GM18519 (cell line): ENCODE measurements at regions not wholly inside any gene's neighbourhood (a gene's known extent, or its start where the extent isn't known, plus 50 kb on each side); places are given as distances from the start of the nearest gene placed in this dataset.

Source experiments
- ATAC-seq: cut with Tn5 transposase; IDR thresholded peaks from one replicate; pipeline ENCODE4 v1.9.1; 2021; ENCODE audit warnings: mild to moderate bottlenecking, moderate library complexity; ENCODE audit not compliant: unreplicated experiment, low FRiP score

- no peak for ATAC-seq
Measured at GRCh38 chr17:36661047-36661666, 59.8 kb downstream of the MRM1 start.

- no peak for ATAC-seq
Measured at GRCh38 chr17:36661688-36662087, 60.3 kb downstream of the MRM1 start.

- no peak for ATAC-seq
Measured at GRCh38 chr17:36665417-36665816, 64.0 kb downstream of the MRM1 start.

- ATAC-seq: no peak
Measured at GRCh38 chr17:36667922-36668321, 66.5 kb downstream of the MRM1 start.

GRCh38 chr17:36668824-36669223 is 67.4 kb downstream of the MRM1 start:
- ATAC-seq: no peak

- ATAC-seq: no peak
Measured at GRCh38 chr17:36671144-36671543, 69.8 kb downstream of the MRM1 start.

- ATAC-seq: no peak
Measured at GRCh38 chr17:36672403-36672918, 71.1 kb downstream of the MRM1 start.

- no peak for ATAC-seq
Measured at GRCh38 chr17:36673068-36673467, 71.7 kb downstream of the MRM1 start.

GRCh38 chr17:36673637-36674277 is 72.4 kb downstream of the MRM1 start:
- no peak for ATAC-seq

- ATAC-seq: no peak
Measured at GRCh38 chr17:36674278-36674650, 72.9 kb downstream of the MRM1 start.

GRCh38 chr17:36675250-36675649 is 73.9 kb downstream of the MRM1 start:
- no peak for ATAC-seq

- ATAC-seq: no peak
Measured at GRCh38 chr17:36675786-36676185, 74.4 kb downstream of the MRM1 start.

- no peak for ATAC-seq
Measured at GRCh38 chr17:36679815-36680467, 78.6 kb downstream of the MRM1 start.

- no peak for ATAC-seq
Measured at GRCh38 chr17:36680701-36681202, 79.4 kb downstream of the MRM1 start.

GRCh38 chr17:36682773-36683172 is 81.4 kb downstream of the MRM1 start:
- ATAC-seq: no peak

GRCh38 chr17:36683387-36683786 is 82.0 kb downstream of the MRM1 start:
- no peak for ATAC-seq

GRCh38 chr17:36684134-36684533 is 82.8 kb downstream of the MRM1 start:
- no peak for ATAC-seq

- no peak for ATAC-seq
Measured at GRCh38 chr17:36686123-36686669, 84.8 kb downstream of the MRM1 start.

- no peak for ATAC-seq
Measured at GRCh38 chr17:36687736-36688135, 86.4 kb downstream of the MRM1 start.

GRCh38 chr17:36689089-36689667 is 87.8 kb downstream of the MRM1 start:
- no peak for ATAC-seq

GRCh38 chr17:36690190-36690589 is 88.8 kb downstream of the MRM1 start:
- no peak for ATAC-seq
